Ovary (tissue), 7 donors: ENCODE measurements at regions not wholly inside any gene's neighbourhood (a gene's known extent, or its start where the extent isn't known, plus 50 kb on each side); places are given as distances from the start of the nearest gene placed in this dataset.

Experiments used
- DNase-seq, 5 donors: peaks; one replicate each; pipeline ENCODE4 v3.0.0-alpha.2; 2019 to 2020
- H3K27ac ChIP-seq, 2 donors: fragments of 200-600 bp; one replicate each; pipeline versions ENCODE4 v1.5.1 to v1.8.0; 2019 to 2022
- H3K27me3 ChIP-seq: fragments of 200-600 bp; one replicate; pipeline ENCODE4 v1.8.0; 2022
- H3K36me3 ChIP-seq: fragments of 200-600 bp; sonication (generic); one replicate; pipeline ENCODE4 v1.5.1; 2019
- H3K4me1 ChIP-seq: one replicate; pipeline ENCODE4 v1.8.1; 2013; ENCODE audit warnings: mild to moderate bottlenecking, moderate library complexity; ENCODE audit not compliant: insufficient read depth
- H3K4me3 ChIP-seq: fragments of 200-600 bp; sonication (generic); one replicate; pipeline ENCODE4 v1.5.1; 2017
- H3K9me3 ChIP-seq, 2 donors: fragments of 200-600 bp in 1 of 2; sonication (generic) in 1 of 2; one replicate each; pipeline versions ENCODE4 v1.5.1 to v1.8.1; 2013 to 2019; ENCODE audit warnings: mild to moderate bottlenecking in 1 of 2, moderate library complexity in 1 of 2
- CTCF ChIP-seq, 3 donors: fragments of 450-650 bp in 2 of 3; fragments of 200-600 bp in 1 of 3; IDR thresholded peaks; one replicate each; pipeline versions ENCODE4 v1.5.1 to v1.8.0; 2016 to 2022; ENCODE audit warnings: antibody characterized with exemption in 3 of 3, mild to moderate bottlenecking in 1 of 3
- EP300 ChIP-seq: sonication (generic); formaldehyde crosslinking; IDR thresholded peaks from one replicate; pipeline ENCODE4 v1.6.1; 2017; ENCODE audit warnings: antibody characterized with exemption
- POLR2A ChIP-seq: fragments of 450-650 bp; IDR thresholded peaks from one replicate; pipeline ENCODE4 v1.6.1; 2017; ENCODE audit warnings: antibody characterized with exemption, mild to moderate bottlenecking, moderate library complexity
- WGBS, 3 donors: extraction: QIAGEN DNeasy Blood & Tissue Kit in 1 of 3; methylation state at CpG; one replicate each; pipeline versions ENCODE4 v1.1.5 to v1.1.7; 2013 to 2017; 5-methylcytosine and 5-hydroxymethylcytosine counted together
- intact Hi-C, 4 donors: fragments of 100-400 bp; cut with DNase I; formaldehyde crosslinking; loops; one replicate each; pipeline versions ENCODE4 v1.11.0 to v1.15.1; 2022 to 2023
- donor health status: DM: no; HTN: no; CAD: no; lungs with moderate emphysema.
- donor health status: DM: no; HTN: no; CAD: no.
- donor health status: Bipolar disorder and iron deficiency.
- donor health status: DM: no; HTN: no; CAD: no.
- donor health status: DM: yes; HTN: yes; CAD: no.

- Histone ChIP-seq H3K4me3 (no peak overlapping the region), H3K36me3 (no peaks in the 10 kb centered on the region), H3K27me3 (no peaks in the 10 kb centered on the region), H3K9me3 (no peaks in the 10 kb centered on the region), H3K4me1 (no peaks in the 10 kb centered on the region), H3K27ac (no peak overlapping the region)
- 66 to 91% (median 67%) methylated on average over 1 of the region's 1 CpG for WGBS, 3 donors
- intact Hi-C loops = no loop called here
- DNase-seq = no peak
- TF ChIP-seq EP300 = no peak
- no peak for TF ChIP-seq CTCF (IDR thresholded peaks at IDR 0.05)
- no peak for TF ChIP-seq POLR2A
Observed at GRCh38 chr12:113589437-113589836, 117.8 kb upstream of the LHX5 start.

GRCh38 chr12:113587720-113588119 lies 116.0 kb upstream of the LHX5 start:
- H3K4me3 ChIP-seq = no peak overlapping the region
- no peaks in the 10 kb centered on the region for H3K4me1 ChIP-seq
- no peaks in the 10 kb centered on the region for H3K9me3 ChIP-seq
- WGBS, 3 donors = 4 to 6% (median 5%) methylated on average over 5 of the region's 5 CpGs
- H3K36me3 ChIP-seq = no peaks in the 10 kb centered on the region
- intact Hi-C loops = no loop called here
- TF ChIP-seq CTCF (IDR thresholded peaks at IDR 0.05) = no peak
- no peak for TF ChIP-seq EP300
- TF ChIP-seq POLR2A = no peak
- DNase-seq = no peak
- no peaks in the 10 kb centered on the region for H3K27me3 ChIP-seq
- no peak overlapping the region for H3K27ac ChIP-seq

GRCh38 chr12:113586461-113586860 lies 114.8 kb upstream of the LHX5 start:
- DNase-seq = no peak
- Histone ChIP-seq H3K4me3 (no peak overlapping the region), H3K27ac (no peak overlapping the region), H3K36me3 (no peaks in the 10 kb centered on the region), H3K27me3 (no peaks in the 10 kb centered on the region), H3K4me1 (no peaks in the 10 kb centered on the region), H3K9me3 (no peaks in the 10 kb centered on the region)
- no peak for TF ChIP-seq POLR2A
- TF ChIP-seq CTCF (IDR thresholded peaks at IDR 0.05) = no peak
- TF ChIP-seq EP300 = no peak
- 81 to 87% (median 87%) methylated on average over 4 of the region's 4 CpGs for WGBS, 3 donors
- intact Hi-C loops = no loop called here

GRCh38 chr12:113582521-113583218 lies 111.0 kb upstream of the LHX5 start:
- Histone ChIP-seq H3K36me3 (no peaks in the 10 kb centered on the region), H3K27ac (no peak overlapping the region), H3K9me3 (no peaks in the 10 kb centered on the region), H3K4me3 (no peak overlapping the region), H3K27me3 (no peaks in the 10 kb centered on the region), H3K4me1 (no peaks in the 10 kb centered on the region)
- WGBS, 3 donors = 13 to 22% (median 14%) methylated on average over 5 of the region's 5 CpGs
- DNase-seq = no peak
- intact Hi-C loops = no loop called here
- TF ChIP-seq POLR2A = no peak
- no peak for TF ChIP-seq EP300
- TF ChIP-seq CTCF (IDR thresholded peaks at IDR 0.05) = no peak
